Uterus (tissue), 3 donors: ENCODE measurements at regions not wholly inside any gene's neighbourhood (a gene's known extent, or its start where the extent isn't known, plus 50 kb on each side); places are given as distances from the start of the nearest gene placed in this dataset.

Experiments
- DNase-seq, 2 donors: peaks; one replicate each; pipeline ENCODE4 v3.0.0-alpha.2; 2019 to 2020
- H3K27ac ChIP-seq, 2 donors: fragments of 200-600 bp; sonication (generic); 1 replicate in 1 of 2; 2 replicates in 1 of 2; pipeline ENCODE4 v1.5.1; 2016 to 2018
- H3K27me3 ChIP-seq, 2 donors: fragments of 200-600 bp; sonication (generic); one replicate each; pipeline ENCODE4 v1.5.1; 2018 to 2019; ENCODE audit warnings: control low read depth in 1 of 2
- H3K36me3 ChIP-seq, 2 donors: fragments of 200-600 bp; sonication (generic); one replicate each; pipeline ENCODE4 v1.5.1; 2019; ENCODE audit warnings: control low read depth in 1 of 2
- H3K4me1 ChIP-seq, 2 donors: fragments of 200-600 bp; sonication (generic); one replicate each; pipeline ENCODE4 v1.5.1; 2018 to 2019; ENCODE audit warnings: control low read depth in 1 of 2
- H3K4me3 ChIP-seq, 2 donors: fragments of 200-600 bp; sonication (generic); 1 replicate in 1 of 2; 2 replicates in 1 of 2; pipeline ENCODE4 v1.5.1; 2018 to 2019; ENCODE audit warnings: mild to moderate bottlenecking in 1 of 2
- H3K9me3 ChIP-seq, 2 donors: fragments of 200-600 bp; sonication (generic); one replicate each; pipeline ENCODE4 v1.5.1; 2019; ENCODE audit warnings: control low read depth in 1 of 2
- POLR2A ChIP-seq, 2 donors: fragments of 450-650 bp; IDR thresholded peaks; one replicate each; pipeline ENCODE4 v1.6.1; 2016; ENCODE audit warnings: antibody characterized with exemption in 2 of 2, mild to moderate bottlenecking in 1 of 2, moderate library complexity in 1 of 2
- intact Hi-C: fragments of 100-400 bp; cut with DNase I; formaldehyde crosslinking; loops from one replicate; pipeline ENCODE4 v1.15.1; 2023; ENCODE audit warnings: low total_unique reads
- TF ChIP-seq, protein P1 (sequence below), 4 experiments: fragments of 200-600 bp in 2 of 4; fragments of 450-650 bp in 2 of 4; sonication (generic) in 2 of 4; IDR thresholded peaks; one replicate each; pipeline ENCODE4 v1.5.1; 2016 to 2019; ENCODE audit warnings: antibody characterized with exemption in 4 of 4, mild to moderate bottlenecking in 2 of 4, moderate library complexity in 1 of 4
- donor health status: DM: yes; HTN: yes; CAD: no.

DNA sequence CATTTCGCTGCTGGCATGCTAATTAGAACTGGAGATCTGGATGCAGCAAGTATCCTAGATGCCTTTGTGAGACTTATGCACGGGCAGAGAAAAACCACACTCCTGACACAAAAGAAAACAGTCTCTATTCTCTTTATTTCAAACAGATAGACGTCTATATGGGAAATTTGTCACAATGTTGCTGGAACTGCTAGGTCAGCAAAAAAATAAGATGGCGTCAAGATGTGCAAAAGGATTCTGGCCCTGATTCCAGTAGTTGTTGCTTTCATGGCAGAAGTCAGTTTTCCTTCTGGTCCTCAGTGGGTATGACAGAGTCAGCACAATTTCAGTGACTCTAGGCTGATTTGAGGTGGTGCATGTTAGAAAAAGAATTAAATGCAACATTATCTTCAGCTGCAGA lies 1068.0 kb downstream of the SLITRK5 start:
- no peaks in the 10 kb centered on the region for H3K27me3 ChIP-seq
- H3K4me1 ChIP-seq: no peaks in the 10 kb centered on the region
- intact Hi-C loops: no loop called here
- TF ChIP-seq POLR2A (IDR thresholded peaks at IDR 0.05): no peak
- TF ChIP-seq, protein P1, sequence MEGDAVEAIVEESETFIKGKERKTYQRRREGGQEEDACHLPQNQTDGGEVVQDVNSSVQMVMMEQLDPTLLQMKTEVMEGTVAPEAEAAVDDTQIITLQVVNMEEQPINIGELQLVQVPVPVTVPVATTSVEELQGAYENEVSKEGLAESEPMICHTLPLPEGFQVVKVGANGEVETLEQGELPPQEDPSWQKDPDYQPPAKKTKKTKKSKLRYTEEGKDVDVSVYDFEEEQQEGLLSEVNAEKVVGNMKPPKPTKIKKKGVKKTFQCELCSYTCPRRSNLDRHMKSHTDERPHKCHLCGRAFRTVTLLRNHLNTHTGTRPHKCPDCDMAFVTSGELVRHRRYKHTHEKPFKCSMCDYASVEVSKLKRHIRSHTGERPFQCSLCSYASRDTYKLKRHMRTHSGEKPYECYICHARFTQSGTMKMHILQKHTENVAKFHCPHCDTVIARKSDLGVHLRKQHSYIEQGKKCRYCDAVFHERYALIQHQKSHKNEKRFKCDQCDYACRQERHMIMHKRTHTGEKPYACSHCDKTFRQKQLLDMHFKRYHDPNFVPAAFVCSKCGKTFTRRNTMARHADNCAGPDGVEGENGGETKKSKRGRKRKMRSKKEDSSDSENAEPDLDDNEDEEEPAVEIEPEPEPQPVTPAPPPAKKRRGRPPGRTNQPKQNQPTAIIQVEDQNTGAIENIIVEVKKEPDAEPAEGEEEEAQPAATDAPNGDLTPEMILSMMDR (IDR thresholded peaks at IDR 0.05): no peak
- H3K4me3 ChIP-seq: no peak overlapping the region
- DNase-seq: no peak
- H3K36me3 ChIP-seq: no peaks in the 10 kb centered on the region
- H3K9me3 ChIP-seq: no peaks in the 10 kb centered on the region
- H3K27ac ChIP-seq: no peak overlapping the region

DNA sequence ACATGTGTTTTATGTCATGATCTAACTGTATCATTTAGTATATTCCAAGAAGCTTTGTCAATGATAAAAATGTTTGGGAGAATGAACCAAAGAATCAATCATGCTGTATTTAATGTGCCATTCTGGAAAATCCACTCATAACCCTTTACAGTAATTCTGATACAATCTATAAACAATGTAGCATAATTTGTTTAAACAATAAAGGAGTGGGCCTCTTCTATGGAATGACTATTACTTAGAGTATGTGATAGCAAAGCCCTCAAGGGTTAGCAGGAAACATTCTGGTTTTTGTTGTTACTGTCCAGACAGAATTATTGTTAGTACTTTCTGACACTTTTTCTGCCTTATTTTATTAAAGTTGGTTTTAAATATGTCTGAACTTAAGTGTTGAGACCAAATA lies 1073.1 kb downstream of the SLITRK5 start:
- no peak overlapping the region for H3K27ac ChIP-seq
- TF ChIP-seq POLR2A (IDR thresholded peaks at IDR 0.05): no peak
- TF ChIP-seq, protein P1 (IDR thresholded peaks at IDR 0.05): no peak
- no peaks in the 10 kb centered on the region for H3K36me3 ChIP-seq
- H3K9me3 ChIP-seq: no peaks in the 10 kb centered on the region
- no peak for DNase-seq
- intact Hi-C loops: no loop called here
- H3K4me3 ChIP-seq: no peak overlapping the region
- H3K4me1 ChIP-seq: no peaks in the 10 kb centered on the region
- H3K27me3 ChIP-seq: no peaks in the 10 kb centered on the region

DNA sequence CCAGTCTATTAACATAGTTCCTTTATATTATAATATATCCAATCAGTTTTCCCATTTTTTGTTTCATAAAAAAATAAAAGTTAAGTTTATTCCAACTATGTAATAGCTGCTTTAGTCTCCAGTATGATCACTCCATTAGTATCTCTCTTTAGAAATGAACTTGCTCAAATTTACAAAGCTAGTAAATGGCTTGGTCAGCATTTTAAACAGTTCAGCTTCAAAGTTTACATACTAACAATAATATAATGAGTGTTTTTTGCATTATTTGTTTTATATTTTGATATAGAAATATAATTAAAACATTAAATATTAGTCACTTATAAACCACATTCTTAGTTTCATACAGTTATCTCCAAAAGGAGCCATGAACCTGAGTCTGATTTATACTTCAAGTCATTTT lies 1073.8 kb downstream of the SLITRK5 start:
- Histone ChIP-seq H3K27me3 (no peaks in the 10 kb centered on the region), H3K4me3 (no peak overlapping the region), H3K36me3 (no peaks in the 10 kb centered on the region), H3K9me3 (no peaks in the 10 kb centered on the region), H3K27ac (no peak overlapping the region), H3K4me1 (no peaks in the 10 kb centered on the region)
- DNase-seq: no peak
- intact Hi-C loops: no loop called here
- TF ChIP-seq POLR2A (IDR thresholded peaks at IDR 0.05): no peak
- TF ChIP-seq, protein P1 (IDR thresholded peaks at IDR 0.05): no peak

DNA sequence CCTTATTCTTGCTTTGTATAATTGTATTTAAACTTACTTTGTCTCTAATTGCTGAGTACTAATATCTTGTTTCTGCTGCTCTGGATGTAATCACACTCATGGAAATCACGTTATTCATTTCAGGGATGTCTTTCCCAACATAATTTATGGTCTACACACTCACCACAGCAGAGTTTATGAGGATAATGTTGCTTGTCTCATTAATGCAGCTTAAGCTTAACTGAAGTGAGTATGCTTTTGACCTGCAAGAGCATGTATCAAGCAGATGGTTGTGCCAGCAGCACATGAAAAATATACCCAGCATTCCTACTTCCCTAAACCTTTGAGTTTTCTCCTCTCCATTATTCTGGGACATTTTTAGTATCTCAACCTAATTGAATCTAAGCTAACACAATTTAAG lies 1080.9 kb downstream of the SLITRK5 start:
- no peaks in the 10 kb centered on the region for H3K4me1 ChIP-seq
- no peak overlapping the region for H3K27ac ChIP-seq
- intact Hi-C loops: no loop called here
- no peaks in the 10 kb centered on the region for H3K36me3 ChIP-seq
- H3K27me3 ChIP-seq: no peaks in the 10 kb centered on the region
- DNase-seq: no peak
- H3K4me3 ChIP-seq: no peak overlapping the region
- H3K9me3 ChIP-seq: no peaks in the 10 kb centered on the region
- no peak for TF ChIP-seq POLR2A (IDR thresholded peaks at IDR 0.05)
- TF ChIP-seq, protein P1 (IDR thresholded peaks at IDR 0.05): no peak

DNA sequence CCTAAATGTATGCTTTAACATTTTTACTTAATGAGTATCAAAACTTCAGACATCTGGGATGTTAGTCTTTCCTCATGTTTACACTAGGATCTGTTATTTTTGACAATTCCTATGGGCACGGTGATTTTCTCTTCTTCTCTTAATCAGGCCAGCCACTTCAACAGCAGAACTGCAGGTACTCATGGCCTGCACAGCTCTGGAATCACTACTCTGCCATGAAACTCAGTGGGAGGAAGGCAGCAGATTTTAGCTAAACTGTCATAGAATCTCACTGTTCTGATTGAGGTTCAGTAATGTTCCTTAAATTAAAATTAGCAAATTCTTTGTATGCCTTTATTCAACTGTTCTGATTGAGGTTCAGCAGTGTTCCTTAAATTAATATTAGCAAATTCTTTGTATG lies 1083.0 kb downstream of the SLITRK5 start:
- intact Hi-C loops: no loop called here
- H3K9me3 ChIP-seq: no peaks in the 10 kb centered on the region

More for the DNA sequence above, 1083.0 kb downstream of the SLITRK5 start:
- Histone ChIP-seq H3K4me1 (no peaks in the 10 kb centered on the region), H3K27ac (no peak overlapping the region), H3K27me3 (no peaks in the 10 kb centered on the region), H3K36me3 (no peaks in the 10 kb centered on the region), H3K4me3 (no peak overlapping the region)
- no peak for DNase-seq
- TF ChIP-seq, protein P1 (IDR thresholded peaks at IDR 0.05): no peak
- no peak for TF ChIP-seq POLR2A (IDR thresholded peaks at IDR 0.05)
